ENCODE measurements at regions not wholly inside any gene's neighbourhood (a gene's known extent, or its start where the extent isn't known, plus 50 kb on each side); places are given as distances from the start of the nearest gene placed in this dataset.
A peak's percentile ranks its signal among the peaks of the same experiment; 100 is the strongest.
"Not testable (repeated sequence)": the region's sequence is repeated elsewhere in the genome, so short reads cannot be mapped to it uniquely, and the experiment has no call there.

DNA sequence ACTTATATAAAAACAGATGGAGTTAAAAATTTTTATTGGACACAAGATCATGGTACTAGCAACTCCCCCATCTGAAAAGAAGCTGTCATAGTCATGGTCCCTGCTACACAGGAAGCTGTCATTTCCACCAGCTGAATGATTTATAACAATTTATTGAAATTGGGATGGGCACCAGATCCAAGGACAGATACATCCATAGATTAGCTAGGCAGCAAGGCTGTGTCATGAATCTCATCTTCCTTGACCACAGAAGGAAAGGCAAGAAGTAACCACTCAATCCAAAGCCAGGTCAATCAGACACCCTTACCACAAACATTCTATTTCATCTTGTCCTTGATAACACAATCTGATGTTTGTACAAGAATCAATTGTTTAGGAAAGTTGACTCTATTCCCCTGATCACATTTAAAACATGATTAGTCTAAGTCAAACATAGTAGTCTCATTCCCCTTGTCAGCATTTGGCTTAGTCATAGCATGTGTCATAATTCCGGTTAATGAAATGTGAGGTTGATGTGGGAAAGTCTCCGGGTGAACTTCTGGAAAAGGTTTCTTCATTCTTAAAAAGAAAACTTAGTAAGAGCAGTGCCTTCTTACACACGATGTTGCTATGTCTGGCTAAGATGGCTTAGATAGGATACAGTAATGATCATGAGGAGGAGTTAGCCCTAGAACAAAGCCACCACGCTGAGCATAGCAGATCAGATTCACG lies 462.6 kb upstream of the PAPPA start:
- peak; percentile 14 for DNase-seq
- in situ Hi-C loops (cut with HindIII; ENCODE audit: low pct_ligation_motif_present, low pct_unique_long_range_greater_than_20kb, low sequenced_read_pairs): no loop called here

DNA sequence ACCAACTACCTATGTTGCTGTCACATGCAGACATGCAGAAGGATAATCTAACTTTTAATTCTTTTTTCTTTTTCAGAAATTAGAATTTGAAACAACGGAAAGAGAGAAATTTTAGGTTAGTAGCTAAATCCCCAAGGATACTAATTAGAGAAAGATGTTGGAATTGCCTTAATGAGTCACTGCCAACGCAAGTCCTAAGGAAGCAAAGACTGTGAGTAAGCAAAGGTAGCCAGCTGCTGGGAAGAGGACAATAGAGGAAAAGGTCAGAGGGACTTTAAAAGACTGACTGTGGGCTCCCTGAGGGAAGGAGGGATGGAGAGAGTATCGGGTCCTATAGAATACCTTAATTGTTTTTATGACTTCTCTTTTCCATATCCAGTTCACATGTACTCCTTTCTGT lies 461.9 kb upstream of the PAPPA start:
- DNase-seq: no peak
- in situ Hi-C loops (cut with HindIII; ENCODE audit: low pct_ligation_motif_present, low pct_unique_long_range_greater_than_20kb, low sequenced_read_pairs): no loop called here

DNA sequence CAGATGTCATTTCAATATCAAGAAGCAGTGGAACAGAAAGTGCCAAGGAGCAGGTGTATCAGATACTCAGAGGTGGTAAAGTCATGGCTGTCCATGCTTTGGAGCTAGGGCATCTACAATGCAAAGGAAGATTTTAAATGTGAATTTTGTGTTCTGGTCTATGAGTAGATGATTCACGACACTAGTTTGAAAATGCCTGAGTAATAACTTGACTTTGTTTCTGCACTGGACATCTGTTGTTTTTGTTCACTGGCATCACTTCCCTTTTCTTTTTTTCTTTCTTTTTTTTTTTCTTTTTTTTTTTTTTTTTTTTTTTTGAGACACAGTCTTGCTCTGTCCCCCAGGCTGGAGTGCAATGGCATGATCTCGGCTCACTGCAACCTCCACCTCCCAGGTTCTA lies 460.7 kb upstream of the PAPPA start:
- DNase-seq; in situ Hi-C loops (cut with HindIII; ENCODE audit: low pct_ligation_motif_present, low pct_unique_long_range_greater_than_20kb, low sequenced_read_pairs): not testable (repeated sequence)

DNA sequence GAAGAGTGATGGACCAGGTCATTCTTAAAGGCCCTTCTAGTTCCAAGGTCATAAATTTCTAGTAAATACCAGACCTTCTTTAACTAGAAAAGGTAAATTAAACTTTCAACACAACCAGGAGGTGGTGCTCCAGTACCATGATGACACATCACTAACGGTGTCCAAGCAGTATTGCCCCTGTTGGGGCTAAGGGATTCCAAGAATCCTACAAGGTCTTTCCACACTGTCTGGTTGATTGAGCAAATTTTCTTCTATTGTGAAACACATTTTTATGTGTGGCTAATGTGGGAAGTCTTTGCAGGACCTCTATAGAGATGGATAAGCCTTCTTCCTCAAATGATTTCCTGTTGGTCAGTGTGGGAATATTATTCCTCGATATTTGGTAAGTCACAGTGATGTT lies 459.6 kb upstream of the PAPPA start:
- DNase-seq: peak; percentile 7
- in situ Hi-C loops (cut with HindIII; ENCODE audit: low pct_ligation_motif_present, low pct_unique_long_range_greater_than_20kb, low sequenced_read_pairs): no loop called here

DNA sequence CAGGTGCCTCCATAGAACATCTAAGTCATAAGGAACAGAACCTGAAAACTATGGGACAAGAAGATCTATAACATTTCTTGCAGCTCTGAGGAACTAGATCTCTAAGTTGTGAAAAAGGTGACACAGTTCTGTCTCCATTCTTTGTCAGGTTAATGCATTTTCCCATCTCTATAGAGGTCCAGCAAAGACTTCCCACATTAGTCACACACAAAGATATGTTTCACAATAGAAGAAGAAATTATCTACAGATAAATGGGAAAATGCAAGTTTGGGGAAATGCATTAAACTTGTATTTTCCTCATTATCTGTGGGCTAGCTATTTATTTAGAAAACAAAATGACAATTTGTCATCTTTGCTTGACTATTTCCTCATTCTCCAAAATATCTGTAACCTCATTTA lies 458.6 kb upstream of the PAPPA start:
- in situ Hi-C loops (cut with HindIII; ENCODE audit: low pct_ligation_motif_present, low pct_unique_long_range_greater_than_20kb, low sequenced_read_pairs): no loop called here
- DNase-seq: no peak

DNA sequence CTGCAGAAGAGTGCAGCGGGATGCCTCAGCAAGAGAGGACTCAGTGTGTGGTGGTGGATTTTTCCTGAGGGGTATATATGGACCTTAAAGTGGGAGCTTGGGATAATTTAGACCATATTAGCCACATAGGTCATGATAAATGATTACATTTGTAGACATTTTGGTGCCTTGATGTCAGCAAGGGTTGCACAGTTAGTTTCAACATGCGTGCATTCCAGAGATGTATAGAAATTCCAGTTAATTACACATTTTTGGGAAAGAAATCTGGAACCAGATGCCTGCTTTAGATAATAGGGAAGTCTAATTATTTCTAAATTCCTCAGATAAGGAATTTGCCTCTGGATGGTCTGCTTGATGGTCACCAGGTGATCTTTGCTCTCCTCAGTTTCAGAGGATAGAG lies 440.6 kb upstream of the PAPPA start:
- DNase-seq: no peak
- in situ Hi-C loops (cut with HindIII; ENCODE audit: low pct_ligation_motif_present, low pct_unique_long_range_greater_than_20kb, low sequenced_read_pairs): no loop called here

DNA sequence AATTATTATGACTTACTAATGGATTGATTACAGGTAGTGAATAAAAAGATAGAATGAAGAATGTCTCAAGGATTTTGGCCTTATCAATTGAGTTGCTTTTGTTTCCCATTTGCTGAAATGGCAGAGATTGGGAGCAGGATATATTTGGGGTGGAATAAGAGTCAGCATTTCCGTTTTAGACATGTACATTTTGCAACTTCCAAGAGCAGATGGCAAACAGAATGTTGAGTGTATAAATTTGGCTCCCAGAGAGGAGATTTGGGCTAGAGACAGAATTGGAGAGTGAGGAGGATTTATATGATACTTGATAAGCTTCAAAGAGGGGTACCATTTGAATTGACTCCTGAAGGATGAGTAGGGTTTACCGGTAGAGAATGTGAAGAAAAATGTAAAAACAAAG lies 437.9 kb upstream of the PAPPA start:
- in situ Hi-C loops (cut with HindIII; ENCODE audit: low pct_ligation_motif_present, low pct_unique_long_range_greater_than_20kb, low sequenced_read_pairs): no loop called here
- DNase-seq: no peak

DNA sequence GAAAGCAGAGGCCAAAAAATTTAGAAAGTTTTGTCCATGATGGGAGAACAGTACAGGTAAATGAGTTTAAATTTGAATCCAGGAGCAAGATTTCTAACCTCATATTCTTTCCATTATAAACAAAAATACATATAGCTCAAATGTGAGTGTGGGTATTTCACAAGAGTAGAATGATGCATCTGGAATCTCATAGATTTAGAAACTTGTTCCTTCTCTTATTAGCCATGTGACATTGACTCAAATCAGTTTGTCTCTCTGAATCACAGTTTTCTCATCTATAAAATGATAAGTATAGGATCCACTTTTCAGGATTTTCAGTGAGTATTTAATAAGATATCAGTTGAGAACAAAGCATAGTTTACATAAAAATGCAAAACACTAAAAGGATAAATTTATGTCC lies 436.3 kb upstream of the PAPPA start:
- in situ Hi-C loops (cut with HindIII; ENCODE audit: low pct_ligation_motif_present, low pct_unique_long_range_greater_than_20kb, low sequenced_read_pairs): no loop called here
- DNase-seq: no peak

DNA sequence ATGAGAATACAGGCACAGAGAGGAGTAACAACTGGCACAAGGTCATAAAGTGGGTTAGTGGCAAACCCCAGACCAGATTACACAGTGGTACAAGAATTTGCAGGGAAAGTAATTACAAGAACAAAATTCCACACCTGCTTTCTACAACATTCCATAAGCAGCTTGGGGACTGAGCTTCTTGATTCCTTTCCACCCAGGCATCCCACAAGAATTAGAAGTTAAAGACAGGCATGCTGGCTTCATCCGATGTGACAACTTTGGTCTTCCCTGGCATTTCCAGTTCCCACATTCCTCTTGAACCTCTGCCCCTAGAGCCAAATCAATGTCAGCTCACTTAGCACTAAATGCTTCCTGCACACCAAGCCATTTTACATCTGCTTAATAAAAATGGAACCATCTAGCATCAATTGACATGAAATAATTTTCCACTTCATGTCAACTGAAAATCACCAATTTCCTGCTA lies 435.8 kb upstream of the PAPPA start:
- in situ Hi-C loops (cut with HindIII; ENCODE audit: low pct_ligation_motif_present, low pct_unique_long_range_greater_than_20kb, low sequenced_read_pairs): no loop called here
- peak; percentile 15 for DNase-seq

DNA sequence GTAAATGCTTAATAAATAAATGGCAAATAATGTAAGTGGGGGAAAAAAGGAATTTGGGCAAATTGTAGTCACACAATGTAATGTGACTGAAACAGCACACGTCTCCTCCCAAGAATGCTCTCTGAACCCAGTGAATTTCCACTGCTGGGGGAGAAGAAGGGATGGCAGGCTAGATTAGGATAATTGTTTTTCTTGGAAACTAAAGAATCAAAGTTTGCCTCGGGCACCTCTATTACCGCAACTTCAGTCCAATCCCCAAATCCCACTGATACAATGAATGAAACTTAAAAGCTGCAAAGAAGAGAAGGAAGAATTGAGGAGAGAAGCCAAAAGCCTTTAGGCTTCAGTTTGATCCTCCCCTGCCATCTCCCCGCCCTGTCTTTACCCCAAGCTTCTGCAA lies 423.2 kb upstream of the PAPPA start:
- in situ Hi-C loops (cut with HindIII; ENCODE audit: low pct_ligation_motif_present, low pct_unique_long_range_greater_than_20kb, low sequenced_read_pairs): no loop called here
- DNase-seq: no peak

DNA sequence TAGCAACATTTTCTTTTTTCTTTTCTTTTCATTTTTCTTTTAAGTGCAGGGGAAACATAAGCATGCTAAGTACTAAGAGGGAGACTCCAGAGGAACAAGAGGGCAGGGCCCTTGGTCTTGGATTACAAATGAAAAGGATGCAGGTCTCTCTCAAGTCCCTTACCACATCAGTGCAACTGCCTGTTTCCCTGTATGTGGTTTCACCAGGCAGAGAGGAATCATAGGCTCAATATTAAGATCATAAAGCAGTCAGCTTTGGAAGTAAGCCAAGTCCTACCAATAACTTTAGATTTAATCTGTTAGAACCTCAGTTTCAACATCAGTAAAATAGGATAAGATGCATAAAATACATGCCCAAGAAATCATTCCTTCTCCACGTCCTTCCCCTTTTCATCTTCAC lies 422.7 kb upstream of the PAPPA start:
- in situ Hi-C loops (cut with HindIII; ENCODE audit: low pct_ligation_motif_present, low pct_unique_long_range_greater_than_20kb, low sequenced_read_pairs): no loop called here
- no peak for DNase-seq

DNA sequence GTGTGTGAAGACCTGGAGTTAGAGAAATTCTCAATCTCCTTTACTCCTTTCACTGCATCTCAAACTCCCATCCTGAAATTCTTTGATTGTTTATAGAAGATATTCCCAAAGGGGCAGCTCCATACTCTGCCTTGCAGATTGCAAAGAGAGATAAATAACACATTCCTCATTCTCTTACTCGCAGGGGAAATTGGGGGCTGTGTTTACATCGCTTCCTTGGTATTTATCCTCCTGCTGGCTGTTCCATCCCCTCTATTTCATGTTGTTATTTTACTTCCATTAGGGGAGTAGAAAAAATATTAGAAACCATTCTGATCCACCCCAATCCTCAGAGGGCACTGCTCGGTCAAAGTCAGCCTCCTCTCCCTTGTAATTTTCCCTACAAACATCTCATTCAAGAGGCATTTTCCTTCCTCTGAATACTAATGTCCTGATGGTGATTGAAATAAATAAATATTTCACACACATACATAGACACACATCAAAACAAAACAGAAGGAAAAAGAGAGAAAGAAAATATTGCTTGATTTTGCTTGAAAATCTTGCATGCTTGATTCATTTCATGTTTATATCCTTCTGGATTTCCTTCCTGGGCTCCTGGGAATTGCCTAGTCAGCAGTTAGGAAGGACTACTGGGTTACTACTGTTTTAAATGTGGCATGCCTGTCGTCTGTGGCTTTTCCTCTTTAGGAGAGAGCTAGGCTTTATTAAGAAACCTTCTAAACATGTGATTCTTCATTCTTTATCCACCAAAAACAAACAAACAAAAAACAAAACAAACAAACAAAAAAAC lies 420.1 kb upstream of the PAPPA start:
- in situ Hi-C loops (cut with HindIII; ENCODE audit: low pct_ligation_motif_present, low pct_unique_long_range_greater_than_20kb, low sequenced_read_pairs): no loop called here
- no peak for DNase-seq

DNA sequence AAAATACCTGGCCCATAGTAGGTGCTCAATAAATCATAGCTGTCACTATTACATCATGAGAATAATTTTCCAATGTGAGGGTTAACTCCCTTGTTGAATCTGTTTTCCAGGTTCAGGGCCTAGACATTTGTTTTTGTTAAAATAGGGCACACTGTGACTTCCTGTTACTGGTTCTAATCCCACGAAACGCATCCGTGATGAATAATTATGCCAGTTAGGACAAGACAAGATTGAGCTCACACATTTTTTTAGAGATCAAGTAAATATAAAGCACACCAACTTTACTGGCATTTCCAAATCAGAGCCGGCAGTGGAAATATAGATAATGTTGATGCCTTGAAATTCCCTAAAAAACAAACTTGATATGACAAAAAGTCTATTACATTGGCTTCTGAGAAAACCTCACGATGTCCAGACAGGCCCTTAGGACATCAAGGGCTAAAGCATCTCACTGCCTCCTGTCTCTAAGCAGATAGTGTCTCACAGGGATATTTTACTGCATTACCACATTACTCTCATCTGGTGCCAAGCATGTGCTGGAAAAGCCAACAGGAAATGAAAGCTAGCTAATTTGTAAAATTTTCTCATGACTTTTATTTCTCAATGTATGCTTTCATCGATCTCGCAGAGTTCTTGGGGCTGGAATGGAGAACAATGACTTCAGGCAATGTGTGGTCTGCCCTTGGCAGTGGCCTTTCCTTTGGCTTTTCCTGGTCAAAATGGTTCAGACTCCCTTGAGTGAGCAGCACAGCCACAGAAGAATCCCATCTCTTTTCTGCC lies 414.3 kb upstream of the PAPPA start:
- DNase-seq: no peak
- in situ Hi-C loops (cut with HindIII; ENCODE audit: low pct_ligation_motif_present, low pct_unique_long_range_greater_than_20kb, low sequenced_read_pairs): no loop called here

DNA sequence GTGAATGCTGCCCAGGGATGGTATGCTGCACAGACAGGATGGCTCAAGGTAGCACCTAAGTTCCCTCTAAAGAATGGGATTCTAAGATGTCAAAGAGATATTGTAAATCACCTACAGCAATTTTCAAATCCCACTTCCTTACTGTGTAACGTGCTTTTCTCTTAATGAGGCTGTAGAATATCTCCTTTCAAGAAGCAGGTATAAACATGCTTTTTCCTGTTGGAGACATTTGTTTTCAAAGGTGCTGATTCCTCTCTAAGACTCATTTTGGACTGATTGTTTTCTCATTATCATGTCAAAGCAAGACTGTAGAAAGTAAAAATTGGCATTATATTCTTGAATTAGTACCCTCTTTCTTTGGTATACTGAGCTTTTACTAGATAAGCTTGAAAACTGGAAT lies 412.6 kb upstream of the PAPPA start:
- no peak for DNase-seq
- in situ Hi-C loops (cut with HindIII; ENCODE audit: low pct_ligation_motif_present, low pct_unique_long_range_greater_than_20kb, low sequenced_read_pairs): no loop called here

DNA sequence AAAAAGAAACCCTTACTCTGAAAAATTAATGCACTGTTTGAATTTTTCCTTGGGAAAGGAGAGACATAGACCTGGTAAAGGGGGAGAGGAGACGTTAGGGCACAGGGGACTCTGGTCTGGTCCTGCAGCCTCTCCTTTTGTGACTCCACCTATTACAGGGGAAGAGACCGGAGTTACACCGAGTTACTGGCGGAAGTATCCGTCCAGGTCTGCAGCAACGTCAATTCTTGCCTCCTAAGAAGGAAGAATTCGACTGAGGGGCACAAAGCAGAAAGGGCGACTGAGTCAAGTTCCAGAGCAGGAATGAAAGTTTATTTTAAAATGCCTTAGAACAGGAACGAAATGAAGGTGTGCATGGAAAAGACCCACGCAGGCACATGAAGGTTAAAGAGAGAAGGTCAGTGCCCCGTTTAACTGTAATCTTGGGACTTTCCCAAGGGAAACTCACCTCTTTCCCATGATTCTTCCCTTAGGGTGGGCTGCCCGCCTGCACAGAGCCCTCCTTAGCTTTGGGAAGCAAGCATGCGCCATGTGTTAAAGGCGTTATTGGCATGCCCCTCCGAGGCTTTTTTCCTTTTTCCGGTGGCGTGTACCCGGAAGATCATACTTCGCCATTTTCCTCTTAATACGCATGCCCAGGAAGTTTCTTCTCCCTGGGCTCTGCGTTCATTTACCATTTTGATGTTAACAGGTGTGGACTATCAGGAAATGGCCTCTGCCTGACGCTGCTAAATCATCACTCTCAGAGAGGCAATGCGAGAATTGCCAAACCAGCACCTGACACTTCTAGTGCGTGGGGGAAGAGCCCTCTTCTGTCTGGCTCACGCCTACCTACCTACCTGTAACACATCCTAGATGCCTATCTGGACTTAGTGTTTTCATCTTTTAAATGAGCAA lies 409.6 kb upstream of the PAPPA start:
- in situ Hi-C loops (cut with HindIII; ENCODE audit: low pct_ligation_motif_present, low pct_unique_long_range_greater_than_20kb, low sequenced_read_pairs): no loop called here
- no peak for DNase-seq

DNA sequence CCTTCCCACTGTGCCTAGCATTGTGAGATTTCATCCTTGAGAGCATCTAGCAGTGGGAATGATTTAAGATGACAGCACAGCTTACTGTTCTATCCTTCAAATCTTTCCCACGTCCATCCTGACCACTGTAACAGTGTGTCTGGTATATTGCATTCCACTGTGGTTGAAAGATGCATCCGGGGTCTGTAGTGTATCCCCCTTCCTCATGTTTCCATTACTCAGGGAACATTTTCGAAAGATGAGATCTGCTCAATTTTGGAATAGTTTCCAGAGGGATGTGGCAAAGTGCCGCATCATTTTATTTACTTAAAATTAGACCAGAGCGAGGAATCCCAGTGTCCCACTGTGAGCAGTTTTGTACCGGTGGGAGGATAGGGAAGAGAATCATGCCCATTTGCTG lies 407.1 kb upstream of the PAPPA start:
- in situ Hi-C loops (cut with HindIII; ENCODE audit: low pct_ligation_motif_present, low pct_unique_long_range_greater_than_20kb, low sequenced_read_pairs): no loop called here
- DNase-seq: no peak

DNA sequence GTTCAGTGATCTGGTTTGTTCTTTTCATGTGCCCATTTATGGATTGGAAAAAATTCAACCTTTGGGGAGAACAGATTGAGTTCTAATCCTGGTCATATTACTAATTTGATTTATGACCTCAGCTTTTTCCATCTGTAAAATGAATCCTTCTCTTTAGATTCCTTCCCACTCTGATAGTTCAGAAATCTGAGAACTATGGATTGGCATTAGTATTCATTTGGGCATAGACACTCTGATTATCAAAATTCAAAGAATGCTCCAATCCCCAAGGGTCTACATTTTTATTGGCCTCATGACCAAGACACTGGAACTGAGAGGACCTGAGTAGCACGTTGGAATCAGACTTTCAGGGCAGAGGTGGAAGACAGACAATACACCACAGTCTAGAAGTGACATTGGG lies 405.9 kb upstream of the PAPPA start:
- no peak for DNase-seq
- in situ Hi-C loops (cut with HindIII; ENCODE audit: low pct_ligation_motif_present, low pct_unique_long_range_greater_than_20kb, low sequenced_read_pairs): no loop called here

DNA sequence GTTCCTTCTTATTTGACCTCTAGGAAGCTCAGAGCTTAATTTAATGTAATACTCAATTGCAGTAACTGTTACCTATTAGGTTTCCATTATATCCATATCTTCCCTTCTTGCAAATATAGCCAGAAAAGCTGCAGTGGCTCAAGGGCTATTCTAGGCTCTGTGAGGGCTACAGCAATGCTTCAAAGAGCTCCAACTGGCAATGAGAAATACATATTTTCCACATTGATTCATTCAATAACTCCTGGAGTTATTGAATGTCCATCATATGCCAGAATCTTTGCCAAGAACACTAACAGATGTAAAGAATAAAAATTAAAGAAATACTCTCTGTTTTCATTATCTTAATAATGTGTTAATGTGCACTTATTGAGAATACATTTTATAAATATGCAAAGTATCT lies 396.9 kb upstream of the PAPPA start:
- no peak for DNase-seq
- in situ Hi-C loops (cut with HindIII; ENCODE audit: low pct_ligation_motif_present, low pct_unique_long_range_greater_than_20kb, low sequenced_read_pairs): no loop called here

DNA sequence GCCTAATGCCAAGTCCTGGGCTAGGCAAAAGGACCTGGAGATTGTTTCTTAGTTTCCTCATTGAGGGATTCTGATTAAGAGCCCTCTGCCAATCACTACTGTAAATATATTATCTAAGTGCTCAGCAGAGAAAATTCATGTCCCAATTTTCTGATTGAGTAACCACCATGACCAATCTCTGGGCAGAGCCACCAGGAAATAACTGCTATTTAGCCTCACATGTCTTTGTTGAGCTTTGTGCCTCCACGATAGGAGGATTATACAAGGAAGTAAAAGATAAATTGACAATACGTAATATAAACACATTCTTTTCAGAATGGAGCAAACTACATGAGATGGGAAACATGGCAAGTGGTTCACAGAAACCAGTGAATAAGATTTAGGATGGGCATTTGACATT lies 396.1 kb upstream of the PAPPA start:
- in situ Hi-C loops (cut with HindIII; ENCODE audit: low pct_ligation_motif_present, low pct_unique_long_range_greater_than_20kb, low sequenced_read_pairs): no loop called here
- no peak for DNase-seq
